Kidney epithelial cell (primary cell): ENCODE measurements at regions not wholly inside any gene's neighbourhood (a gene's known extent, or its start where the extent isn't known, plus 50 kb on each side); places are given as distances from the start of the nearest gene placed in this dataset.

Experiments
- DNase-seq: peaks from one replicate; pipeline ENCODE4 v3.0.0-alpha.2; 2010; ENCODE audit warnings: low read depth
- H3K27me3 ChIP-seq: 2 replicates; pipeline ENCODE4 v1.6.0; 2011; ENCODE audit warnings: low read length; ENCODE audit not compliant: control insufficient read depth, insufficient read depth
- H3K36me3 ChIP-seq: 2 replicates; pipeline ENCODE4 v1.5.1; 2011; ENCODE audit warnings: low read length; ENCODE audit not compliant: control insufficient read depth, insufficient read depth
- H3K4me3 ChIP-seq: 2 replicates; pipeline ENCODE4 v1.5.1; 2011; ENCODE audit warnings: low read depth, mild to moderate bottlenecking, control low read depth, low read length
- CTCF ChIP-seq: IDR thresholded peaks from 2 replicates; pipeline ENCODE4 v1.5.1; 2011; ENCODE audit warnings: mild to moderate bottlenecking, moderate library complexity, low read length, control low read depth, inconsistent platforms; ENCODE audit not compliant: insufficient read depth, poor library complexity, severe bottlenecking

- no peak for TF ChIP-seq CTCF
- no peaks in the 10 kb centered on the region for H3K27me3 ChIP-seq
- H3K4me3 ChIP-seq, result no peak overlapping the region
- no peak for DNase-seq
- H3K36me3 ChIP-seq, result no peaks in the 10 kb centered on the region
Measured at GRCh38 chr3:150215616-150216015, 192.5 kb upstream of the TSC22D2 start.

GRCh38 chr3:150213577-150213976, 194.5 kb upstream of the TSC22D2 start:
- no peaks in the 10 kb centered on the region for H3K27me3 ChIP-seq
- DNase-seq, result no peak
- TF ChIP-seq CTCF, result no peak
- no peaks in the 10 kb centered on the region for H3K36me3 ChIP-seq
- H3K4me3 ChIP-seq, result no peak overlapping the region

GRCh38 chr3:150210461-150211110, 197.5 kb upstream of the TSC22D2 start:
- no peak overlapping the region for H3K4me3 ChIP-seq
- TF ChIP-seq CTCF, result no peak
- H3K36me3 ChIP-seq, result no peaks in the 10 kb centered on the region
- no peaks in the 10 kb centered on the region for H3K27me3 ChIP-seq
- no peak for DNase-seq

- H3K36me3 ChIP-seq, result no peaks in the 10 kb centered on the region
- no peaks in the 10 kb centered on the region for H3K27me3 ChIP-seq
- no peak for TF ChIP-seq CTCF
- no peak for DNase-seq
- H3K4me3 ChIP-seq, result no peak overlapping the region
Measured at GRCh38 chr3:150203273-150203672, 204.8 kb upstream of the TSC22D2 start.

GRCh38 chr3:150202711-150203110, 205.4 kb upstream of the TSC22D2 start:
- no peak for TF ChIP-seq CTCF
- Histone ChIP-seq H3K27me3 (no peaks in the 10 kb centered on the region), H3K36me3 (no peaks in the 10 kb centered on the region), H3K4me3 (no peak overlapping the region)
- DNase-seq, result no peak

- Histone ChIP-seq H3K27me3 (no peaks in the 10 kb centered on the region), H3K36me3 (no peaks in the 10 kb centered on the region), H3K4me3 (no peak overlapping the region)
- no peak for TF ChIP-seq CTCF
- no peak for DNase-seq
Measured at GRCh38 chr3:150194957-150195356, 213.1 kb upstream of the TSC22D2 start.
